NCI-H2029 (cell line): ENCODE measurements at regions not wholly inside any gene's neighbourhood (a gene's known extent, or its start where the extent isn't known, plus 50 kb on each side); places are given as distances from the start of the nearest gene placed in this dataset.
"Not testable (repeated sequence)": the region's sequence is repeated elsewhere in the genome, so short reads cannot be mapped to it uniquely, and the experiment has no call there.

Experiments used
- DNase-seq: peaks from one replicate; lab custom pipeline; 2025; lab: John Stamatoyannopoulos, UW

GRCh38 chr15:87533637-87534036 lies 722.9 kb downstream of the NTRK3 start:
- DNase-seq: not testable (repeated sequence)

- no peak for DNase-seq
Measured at GRCh38 chr15:87528873-87529272, 727.7 kb downstream of the NTRK3 start.

GRCh38 chr15:87527875-87528274 lies 728.7 kb downstream of the NTRK3 start:
- DNase-seq: no peak

GRCh38 chr15:87527416-87527815 lies 729.1 kb downstream of the NTRK3 start:
- DNase-seq: no peak

- no peak for DNase-seq
Measured at GRCh38 chr15:87523516-87523915, 733.0 kb downstream of the NTRK3 start.

GRCh38 chr15:87522997-87523396 lies 733.5 kb downstream of the NTRK3 start:
- no peak for DNase-seq

- no peak for DNase-seq
Measured at GRCh38 chr15:87518957-87519356, 737.6 kb downstream of the NTRK3 start.

GRCh38 chr15:87508086-87508485 lies 748.5 kb downstream of the NTRK3 start:
- DNase-seq: no peak

- no peak for DNase-seq
Measured at GRCh38 chr15:87502173-87502572, 754.4 kb downstream of the NTRK3 start.

GRCh38 chr15:87500240-87500639 lies 756.3 kb downstream of the NTRK3 start:
- no peak for DNase-seq

- DNase-seq: no peak
Measured at GRCh38 chr15:87498560-87498959, 758.0 kb downstream of the NTRK3 start.

GRCh38 chr15:87496795-87497194 lies 759.7 kb downstream of the NTRK3 start:
- no peak for DNase-seq

- no peak for DNase-seq
Measured at GRCh38 chr15:87496109-87496508, 760.4 kb downstream of the NTRK3 start.

- no peak for DNase-seq
Measured at GRCh38 chr15:87493803-87494202, 762.7 kb downstream of the NTRK3 start.

GRCh38 chr15:87492321-87492720 lies 764.2 kb downstream of the NTRK3 start:
- no peak for DNase-seq

- DNase-seq: no peak
Measured at GRCh38 chr15:87490666-87491065, 765.9 kb downstream of the NTRK3 start.

GRCh38 chr15:87489902-87490665 lies 766.5 kb downstream of the NTRK3 start:
- no peak for DNase-seq

- no peak for DNase-seq
Measured at GRCh38 chr15:87489456-87489855, 767.1 kb downstream of the NTRK3 start.

GRCh38 chr15:87487484-87487883 lies 769.1 kb downstream of the NTRK3 start:
- DNase-seq: no peak

- no peak for DNase-seq
Measured at GRCh38 chr15:87483468-87483867, 773.1 kb downstream of the NTRK3 start.

GRCh38 chr15:87481126-87481525 lies 775.4 kb downstream of the NTRK3 start:
- DNase-seq: no peak

GRCh38 chr15:87478687-87479072 lies 777.9 kb downstream of the NTRK3 start:
- no peak for DNase-seq

- peak; percentile 55 for DNase-seq
Measured at GRCh38 chr15:87477737-87478686, 778.5 kb downstream of the NTRK3 start.
